Stimulated activated effector memory CD8-positive, alpha-beta T cell treated with anti-CD3 and anti-CD28 coated beads, Interleukin-12 subunit alpha, Interleukin-12 subunit beta, amount 100 ng/mL, for 72 hours (primary cell): ENCODE measurements at regions not wholly inside any gene's neighbourhood (a gene's known extent, or its start where the extent isn't known, plus 50 kb on each side); places are given as distances from the start of the nearest gene placed in this dataset.
"Not testable (repeated sequence)": the region's sequence is repeated elsewhere in the genome, so short reads cannot be mapped to it uniquely, and the experiment has no call there.

Source experiments
- ATAC-seq: fragments of 150-1000 bp; cut with Tn5 transposase; 2 replicates; pipeline ENCODE4 v1.10.0; 2021
- DNase-seq, 2 donors: peaks; one replicate each; pipeline ENCODE4 v3.0.0; 2021 to 2022; ENCODE audit warnings: low spot score in 2 of 2
- H3K27ac Mint-ChIP-seq: one replicate; pipeline ENCODE4 v1.8.0; 2022; ENCODE audit warnings: mild to moderate bottlenecking, mixed read lengths
- H3K36me3 Mint-ChIP-seq: one replicate; pipeline ENCODE4 v1.8.0; 2022; ENCODE audit warnings: mild to moderate bottlenecking, mixed read lengths
- H3K4me1 Mint-ChIP-seq: one replicate; pipeline ENCODE4 v1.8.0; 2022; ENCODE audit warnings: mixed read lengths
- H3K4me3 Mint-ChIP-seq: one replicate; pipeline ENCODE4 v1.8.0; 2022; ENCODE audit warnings: mild to moderate bottlenecking, mixed read lengths
- H3K9me3 Mint-ChIP-seq: one replicate; pipeline ENCODE4 v1.8.0; 2022; ENCODE audit warnings: mixed read lengths

DNA sequence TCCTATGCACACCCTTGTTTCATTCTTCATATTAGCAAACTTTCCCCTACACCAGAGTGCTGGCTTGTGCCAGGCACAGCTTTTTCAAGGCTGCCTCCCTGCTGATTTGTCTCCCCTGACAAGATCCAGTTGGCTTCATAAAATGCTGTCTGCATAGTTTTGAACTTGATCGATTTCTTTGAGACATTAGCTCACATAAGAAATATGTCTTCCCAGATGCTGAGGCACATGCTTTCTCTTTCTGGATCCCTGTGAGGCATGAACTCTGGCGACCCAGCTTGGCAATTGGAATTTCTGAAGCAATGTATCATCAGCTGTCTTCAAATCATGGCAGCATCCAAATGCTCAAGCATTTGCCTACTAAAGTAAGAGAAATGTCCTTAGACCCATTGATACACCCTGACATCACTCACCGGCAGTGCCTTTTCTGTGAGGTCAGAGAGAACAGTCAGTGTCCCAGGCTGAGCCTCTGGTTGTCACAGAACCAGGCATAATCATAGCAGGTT lies 616.4 kb upstream of the GHITM start:
- Mint-ChIP-seq H3K4me3 (no peak overlapping the region), H3K9me3 (peaks cover 26% of the 10 kb centered on the region), H3K36me3 (no peaks in the 10 kb centered on the region), H3K4me1 (no peaks in the 10 kb centered on the region), H3K27ac (no peak overlapping the region)
- no peak for DNase-seq
- no peak for ATAC-seq

- ATAC-seq (no peak), DNase-seq (no peak)
- Mint-ChIP-seq H3K36me3 (no peaks in the 10 kb centered on the region), H3K27ac (no peak overlapping the region), H3K4me3 (no peak overlapping the region), H3K9me3 (peaks cover 30% of the 10 kb centered on the region), H3K4me1 (no peaks in the 10 kb centered on the region)
These were observed 611.4 kb upstream of the GHITM start for GRCh38 chr10:83527934-83528333.

DNA sequence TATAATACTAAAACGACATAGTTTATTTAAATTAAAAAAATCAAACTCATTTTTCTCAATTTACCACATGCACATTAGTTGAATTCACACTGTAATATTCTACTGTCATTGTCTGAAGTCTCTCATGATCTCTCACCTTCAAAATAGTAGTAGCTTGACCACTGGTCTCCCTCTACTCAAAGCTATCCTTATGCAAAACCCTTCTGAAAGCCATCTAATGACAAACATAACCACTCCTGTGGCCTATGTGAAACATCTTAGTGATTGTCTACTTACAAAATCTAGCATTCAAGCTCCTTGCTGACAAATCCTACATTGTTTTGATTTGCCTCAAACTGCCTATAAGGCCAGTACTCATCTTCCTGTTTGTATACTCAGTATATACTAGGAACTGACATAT lies 606.0 kb upstream of the GHITM start:
- Mint-ChIP-seq H3K4me1 (no peaks in the 10 kb centered on the region), H3K4me3 (no peak overlapping the region), H3K9me3 (peaks cover 6% of the 10 kb centered on the region)

GRCh38 chr10:83536426-83536825 lies 602.9 kb upstream of the GHITM start:
- Mint-ChIP-seq H3K9me3 (peaks cover 5% of the 10 kb centered on the region), H3K36me3 (no peaks in the 10 kb centered on the region), H3K4me3 (no peak overlapping the region), H3K4me1 (no peaks in the 10 kb centered on the region), H3K27ac (no peak overlapping the region)
- ATAC-seq = no peak
- no peak for DNase-seq

More for the DNA sequence above, 606.0 kb upstream of the GHITM start:
- H3K27ac Mint-ChIP-seq = no peak overlapping the region
- DNase-seq (no peak), ATAC-seq (no peak)
- no peaks in the 10 kb centered on the region for H3K36me3 Mint-ChIP-seq

DNA sequence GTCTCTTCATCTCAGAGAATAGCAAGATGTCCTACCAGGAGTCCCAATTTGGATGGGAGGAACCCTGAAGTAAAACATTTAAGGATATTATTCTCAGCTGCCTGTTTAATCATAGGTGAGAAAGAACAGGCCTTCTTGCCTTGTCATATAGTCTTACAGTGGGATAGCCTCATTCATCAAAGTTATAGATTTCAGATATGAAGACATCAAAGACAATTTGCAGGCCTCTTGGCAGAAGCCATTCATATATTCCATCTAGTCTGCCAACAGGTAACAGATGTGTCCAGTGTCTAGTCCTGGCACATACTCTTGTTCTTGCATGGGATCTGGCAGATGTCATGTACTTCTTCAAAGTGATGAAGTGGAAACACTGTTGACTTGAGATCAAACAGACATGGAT lies 601.3 kb upstream of the GHITM start:
- Mint-ChIP-seq H3K27ac (no peak overlapping the region), H3K4me3 (no peak overlapping the region), H3K4me1 (no peaks in the 10 kb centered on the region), H3K36me3 (no peaks in the 10 kb centered on the region), H3K9me3 (peaks cover 2% of the 10 kb centered on the region)
- ATAC-seq (no peak), DNase-seq (no peak)

- Mint-ChIP-seq H3K4me1 (no peaks in the 10 kb centered on the region), H3K4me3 (no peak overlapping the region), H3K27ac (no peak overlapping the region), H3K9me3 (peaks cover 2% of the 10 kb centered on the region), H3K36me3 (no peaks in the 10 kb centered on the region)
- DNase-seq = no peak
- no peak for ATAC-seq
These were observed 599.6 kb upstream of the GHITM start for GRCh38 chr10:83539528-83540308.

- DNase-seq (no peak), ATAC-seq (no peak)
- Mint-ChIP-seq H3K9me3 (peaks cover 2% of the 10 kb centered on the region), H3K4me3 (no peak overlapping the region), H3K4me1 (no peaks in the 10 kb centered on the region), H3K27ac (no peak overlapping the region), H3K36me3 (no peaks in the 10 kb centered on the region)
These were observed 598.3 kb upstream of the GHITM start for GRCh38 chr10:83541046-83541445.

DNA sequence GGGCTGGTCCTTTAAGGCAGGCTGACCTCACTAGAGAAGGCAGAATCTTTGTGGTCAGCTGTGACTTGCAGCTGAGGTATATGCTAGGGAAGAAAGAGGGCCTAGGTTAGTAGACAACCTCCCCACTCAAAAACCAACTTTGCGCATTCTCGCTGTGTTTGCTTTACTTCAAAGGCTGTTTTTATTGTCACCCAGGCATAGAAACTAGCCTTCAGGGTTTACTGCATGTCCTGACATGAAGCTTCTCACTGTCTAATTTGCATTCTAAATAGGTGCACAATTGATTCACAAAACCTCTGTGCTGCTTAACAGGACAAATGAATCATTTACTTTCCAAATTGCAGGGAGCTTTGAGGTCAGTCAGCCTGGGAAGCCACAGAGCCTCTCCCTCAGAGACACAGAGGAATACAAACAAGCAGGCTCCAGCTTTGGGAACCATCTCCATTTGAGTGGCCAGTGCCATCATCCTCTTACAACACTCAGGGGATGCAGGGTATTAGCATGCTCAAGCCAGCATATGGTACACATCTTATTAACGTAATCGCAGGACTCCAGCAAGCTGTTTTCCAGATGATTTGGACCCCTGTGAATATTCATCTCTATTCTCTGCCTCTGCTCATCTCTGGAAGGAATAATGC lies 596.4 kb upstream of the GHITM start:
- ATAC-seq (no peak), DNase-seq (no peak)
- Mint-ChIP-seq H3K27ac (no peak overlapping the region), H3K4me1 (no peaks in the 10 kb centered on the region), H3K36me3 (no peaks in the 10 kb centered on the region), H3K4me3 (no peak overlapping the region), H3K9me3 (no peaks in the 10 kb centered on the region)

DNA sequence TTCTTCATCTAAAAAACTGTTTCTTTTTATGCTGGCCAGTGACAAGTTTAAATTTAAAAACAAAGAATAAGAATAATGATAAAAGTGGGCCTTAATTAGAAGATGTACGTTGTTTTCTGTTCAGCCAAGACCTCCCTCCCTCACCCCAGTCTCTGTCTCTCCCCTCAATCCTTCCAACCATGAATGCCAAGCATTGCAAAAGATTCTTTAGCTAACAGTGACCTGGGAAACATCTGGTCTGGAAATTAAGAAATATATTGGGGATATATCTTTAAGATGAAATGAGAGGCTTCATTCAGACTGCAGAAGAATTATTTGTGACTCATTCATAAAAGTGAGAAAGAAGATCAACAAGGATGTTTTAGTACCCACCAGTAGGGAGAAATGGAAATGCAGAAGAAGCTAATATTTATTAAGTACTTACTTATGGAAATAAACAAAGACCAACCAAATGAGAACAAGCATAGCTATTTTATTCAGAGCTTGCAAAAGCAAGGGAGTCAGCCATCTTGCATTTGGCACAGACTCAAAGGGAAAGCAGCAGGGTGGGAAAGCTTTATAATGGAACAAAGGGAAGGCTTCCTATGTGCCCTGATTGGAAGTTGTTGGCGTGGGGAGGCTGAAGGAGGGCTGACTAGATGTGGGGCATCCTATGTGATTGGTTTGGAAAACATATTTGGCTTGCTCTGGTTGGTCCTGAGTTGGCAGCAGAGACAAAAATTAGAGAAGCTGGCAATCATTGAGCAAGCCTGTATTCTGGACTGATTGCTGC lies 595.4 kb upstream of the GHITM start:
- Mint-ChIP-seq H3K9me3 (peaks cover 4% of the 10 kb centered on the region), H3K4me3 (no peak overlapping the region), H3K36me3 (no peaks in the 10 kb centered on the region), H3K4me1 (no peaks in the 10 kb centered on the region), H3K27ac (no peak overlapping the region)
- no peak for ATAC-seq
- DNase-seq = no peak

DNA sequence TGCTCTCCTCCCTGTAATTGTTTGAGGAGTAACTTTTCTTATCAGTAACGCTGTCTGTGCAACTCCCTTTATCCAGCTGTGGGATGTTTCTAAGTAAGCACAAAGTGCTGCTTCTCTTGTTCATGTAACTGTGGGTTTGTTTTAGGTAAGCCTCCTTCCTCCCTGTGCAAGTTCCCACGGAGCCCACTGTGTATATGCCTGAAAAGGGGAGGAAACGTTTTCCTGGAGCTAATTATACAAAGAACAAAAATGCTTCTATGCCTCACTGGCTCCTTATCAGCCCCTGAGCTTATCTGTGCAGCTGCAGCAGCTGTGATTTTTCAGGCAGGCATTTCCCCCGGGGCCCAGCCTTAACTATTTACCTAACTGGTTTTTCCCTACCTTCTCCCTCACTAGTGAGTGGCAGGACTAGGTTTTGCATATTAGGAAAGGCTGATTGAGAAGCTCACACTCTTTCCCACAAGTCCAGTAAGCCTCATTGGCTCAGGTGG lies 593.4 kb upstream of the GHITM start:
- no peak for DNase-seq
- no peaks in the 10 kb centered on the region for H3K4me1 Mint-ChIP-seq
- H3K36me3 Mint-ChIP-seq = no peaks in the 10 kb centered on the region
- peaks cover 4% of the 10 kb centered on the region for H3K9me3 Mint-ChIP-seq
- no peak for ATAC-seq
- H3K27ac Mint-ChIP-seq = no peak overlapping the region
- H3K4me3 Mint-ChIP-seq = no peak overlapping the region

GRCh38 chr10:83551190-83551589 lies 588.1 kb upstream of the GHITM start:
- not testable (repeated sequence) for H3K4me3 Mint-ChIP-seq, H3K36me3 Mint-ChIP-seq, H3K4me1 Mint-ChIP-seq, H3K27ac Mint-ChIP-seq, ATAC-seq, DNase-seq
- H3K9me3 Mint-ChIP-seq = peaks cover 18% of the 10 kb centered on the region

DNA sequence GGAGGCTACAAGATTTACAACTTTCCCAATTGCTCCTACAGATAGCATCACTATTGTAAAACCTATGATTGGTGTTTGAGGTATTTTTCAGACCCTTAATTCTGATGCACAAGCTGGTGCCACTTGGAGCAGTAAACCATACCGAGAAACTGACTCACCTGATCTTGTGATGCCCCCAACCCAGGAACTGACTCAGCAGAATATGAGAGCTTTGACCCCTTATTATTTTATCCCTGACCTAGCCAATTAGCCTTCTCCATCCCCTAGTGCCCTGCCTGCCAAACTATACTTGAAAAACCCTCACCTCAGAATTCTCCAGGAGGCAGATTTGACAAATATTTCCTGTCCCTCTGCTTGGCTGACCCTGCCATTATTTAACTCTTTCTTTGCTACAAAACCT lies 585.9 kb upstream of the GHITM start:
- H3K4me3 Mint-ChIP-seq = no peak overlapping the region
- no peaks in the 10 kb centered on the region for H3K36me3 Mint-ChIP-seq
- H3K9me3 Mint-ChIP-seq = peaks cover 17% of the 10 kb centered on the region
- no peak for ATAC-seq
- no peak overlapping the region for H3K27ac Mint-ChIP-seq
- DNase-seq = no peak
- no peaks in the 10 kb centered on the region for H3K4me1 Mint-ChIP-seq

GRCh38 chr10:83555264-83555663 lies 584.0 kb upstream of the GHITM start:
- no peaks in the 10 kb centered on the region for H3K4me1 Mint-ChIP-seq
- H3K9me3 Mint-ChIP-seq = peaks cover 16% of the 10 kb centered on the region
- DNase-seq (no peak), ATAC-seq (no peak)
- no peaks in the 10 kb centered on the region for H3K36me3 Mint-ChIP-seq
- H3K4me3 Mint-ChIP-seq = no peak overlapping the region
- no peak overlapping the region for H3K27ac Mint-ChIP-seq

GRCh38 chr10:83562381-83562780 lies 576.9 kb upstream of the GHITM start:
- no peak overlapping the region for H3K4me3 Mint-ChIP-seq
- H3K36me3 Mint-ChIP-seq = no peaks in the 10 kb centered on the region
- H3K9me3 Mint-ChIP-seq = peaks cover 16% of the 10 kb centered on the region
- no peaks in the 10 kb centered on the region for H3K4me1 Mint-ChIP-seq
- no peak for ATAC-seq
- no peak for DNase-seq
- no peak overlapping the region for H3K27ac Mint-ChIP-seq

DNA sequence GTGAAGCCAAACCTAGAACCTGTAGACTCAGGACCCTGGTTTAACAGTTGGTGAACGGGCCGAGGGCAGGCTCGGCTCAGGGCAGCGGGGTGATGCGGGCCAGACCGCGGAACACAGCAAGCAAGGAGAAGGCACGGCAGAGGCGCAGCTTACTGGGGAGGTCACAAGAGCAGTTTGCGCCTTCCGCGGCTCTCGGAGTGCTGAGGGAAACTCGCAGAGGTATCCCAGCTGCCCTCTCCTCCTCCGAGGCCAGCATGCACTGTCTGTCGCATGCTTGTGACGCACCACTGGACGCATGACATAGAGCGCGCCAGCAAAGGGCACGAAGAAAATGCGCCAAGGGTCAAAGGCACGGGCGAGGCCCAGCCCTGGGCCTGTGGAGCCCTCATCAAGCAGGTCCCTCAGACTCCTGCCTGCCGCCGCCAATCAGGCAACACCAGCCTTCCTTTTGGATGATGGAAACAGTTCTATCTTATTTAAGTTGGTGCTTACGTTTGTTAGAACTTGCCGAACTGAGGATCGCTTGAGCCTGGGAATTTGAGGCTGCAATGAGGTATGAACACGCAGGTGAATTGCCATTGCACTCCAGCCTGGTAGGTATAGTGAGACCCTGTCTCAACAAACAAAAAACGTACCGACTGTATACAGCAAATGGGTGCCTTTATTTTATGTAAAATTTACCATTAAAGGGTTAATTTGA lies 574.3 kb upstream of the GHITM start:
- Mint-ChIP-seq H3K9me3 (peaks cover 14% of the 10 kb centered on the region), H3K36me3 (no peaks in the 10 kb centered on the region), H3K4me1 (no peaks in the 10 kb centered on the region), H3K27ac (no peak overlapping the region), H3K4me3 (no peak overlapping the region)
- DNase-seq = no peak
- ATAC-seq = no peak
